HG02763 (cell line): ENCODE measurements at regions not wholly inside any gene's neighbourhood (a gene's known extent, or its start where the extent isn't known, plus 50 kb on each side); places are given as distances from the start of the nearest gene placed in this dataset.
A peak's percentile ranks its signal among the peaks of the same experiment; 100 is the strongest.

ENCODE experiments used
- ATAC-seq: cut with Tn5 transposase; IDR thresholded peaks from one replicate; pipeline ENCODE4 v1.9.1; 2021; ENCODE audit warnings: mild to moderate bottlenecking, moderate library complexity; ENCODE audit not compliant: unreplicated experiment

GRCh38 chr13:48181482-48182145, 51.4 kb upstream of the ITM2B start:
- no peak for ATAC-seq

GRCh38 chr13:48178126-48178525, 54.9 kb upstream of the ITM2B start:
- no peak for ATAC-seq

- ATAC-seq, result no peak
Measured at GRCh38 chr13:48176781-48177180, 56.2 kb upstream of the ITM2B start.

- ATAC-seq, result no peak
Measured at GRCh38 chr13:48175185-48175584, 57.8 kb upstream of the ITM2B start.

- no peak for ATAC-seq
Measured at GRCh38 chr13:48167866-48168265, 65.1 kb upstream of the ITM2B start.

GRCh38 chr13:48165727-48166126, 67.3 kb upstream of the ITM2B start:
- no peak for ATAC-seq

GRCh38 chr13:48165063-48165462, 67.9 kb upstream of the ITM2B start:
- ATAC-seq, result no peak

- no peak for ATAC-seq
Measured at GRCh38 chr13:48163061-48163460, 68.2 kb upstream of the MED4 start.

GRCh38 chr13:48162217-48162616, 67.3 kb upstream of the MED4 start:
- no peak for ATAC-seq

GRCh38 chr13:48161530-48162179, 66.8 kb upstream of the MED4 start:
- no peak for ATAC-seq

- no peak for ATAC-seq
Measured at GRCh38 chr13:48160606-48161278, 65.8 kb upstream of the MED4 start.

GRCh38 chr13:48159826-48160225, 64.9 kb upstream of the MED4 start:
- no peak for ATAC-seq

- no peak for ATAC-seq
Measured at GRCh38 chr13:48159401-48159800, 64.5 kb upstream of the MED4 start.

GRCh38 chr13:48158915-48159314, 64.0 kb upstream of the MED4 start:
- ATAC-seq, result no peak

GRCh38 chr13:48158290-48158689, 63.4 kb upstream of the MED4 start:
- ATAC-seq, result peak; percentile 50

GRCh38 chr13:48156466-48156865, 61.6 kb upstream of the MED4 start:
- no peak for ATAC-seq

- ATAC-seq, result no peak
Measured at GRCh38 chr13:48155848-48156247, 60.9 kb upstream of the MED4 start.

GRCh38 chr13:48154671-48155070, 59.8 kb upstream of the MED4 start:
- ATAC-seq, result no peak

GRCh38 chr13:48153186-48153585, 58.3 kb upstream of the MED4 start:
- no peak for ATAC-seq

- no peak for ATAC-seq
Measured at GRCh38 chr13:48151363-48152161, 56.7 kb upstream of the MED4 start.

- no peak for ATAC-seq
Measured at GRCh38 chr13:48148454-48148853, 53.5 kb upstream of the MED4 start.
